ENCODE measurements at regions not wholly inside any gene's neighbourhood (a gene's known extent, or its start where the extent isn't known, plus 50 kb on each side); places are given as distances from the start of the nearest gene placed in this dataset.

DNA sequence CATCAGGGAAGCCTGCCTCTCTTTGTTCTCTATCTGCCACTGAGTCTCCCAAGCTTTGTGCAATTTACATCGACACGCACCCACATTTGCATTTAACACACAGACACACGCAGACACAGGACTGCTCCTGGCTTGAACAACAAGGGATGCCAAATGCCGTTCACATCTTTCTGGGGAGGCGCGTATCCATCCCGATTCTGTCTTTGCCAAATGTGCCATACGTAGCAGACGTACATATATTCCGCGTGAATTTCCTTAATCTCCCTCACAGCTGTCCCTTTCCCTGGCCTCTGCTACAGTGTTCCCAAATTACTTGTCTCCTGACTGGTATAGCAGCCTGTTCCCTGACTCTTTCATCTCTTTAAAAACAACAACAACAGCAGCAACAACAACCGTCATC is 409.5 kb downstream of the MIAT start:
- Histone ChIP-seq H3K4me1 (peaks cover 0 to 3% (median 0%) of the 10 kb centered on the region in 4 donors), H3K9me3 (no peaks in the 10 kb centered on the region), H3K27me3 (peaks cover 0 to 50% (median 3%) of the 10 kb centered on the region in 3 donors), H3K36me3 (no peaks in the 10 kb centered on the region), H3K27ac (no peak overlapping the region), H3K4me3 (no peak overlapping the region)
- TF ChIP-seq POLR2A (IDR thresholded peaks at IDR 0.05) (no peak), POLR2AphosphoS5 (IDR thresholded peaks at IDR 0.05) (no peak), EP300 (IDR thresholded peaks at IDR 0.05) (no peak)
- TF ChIP-seq, protein P1, sequence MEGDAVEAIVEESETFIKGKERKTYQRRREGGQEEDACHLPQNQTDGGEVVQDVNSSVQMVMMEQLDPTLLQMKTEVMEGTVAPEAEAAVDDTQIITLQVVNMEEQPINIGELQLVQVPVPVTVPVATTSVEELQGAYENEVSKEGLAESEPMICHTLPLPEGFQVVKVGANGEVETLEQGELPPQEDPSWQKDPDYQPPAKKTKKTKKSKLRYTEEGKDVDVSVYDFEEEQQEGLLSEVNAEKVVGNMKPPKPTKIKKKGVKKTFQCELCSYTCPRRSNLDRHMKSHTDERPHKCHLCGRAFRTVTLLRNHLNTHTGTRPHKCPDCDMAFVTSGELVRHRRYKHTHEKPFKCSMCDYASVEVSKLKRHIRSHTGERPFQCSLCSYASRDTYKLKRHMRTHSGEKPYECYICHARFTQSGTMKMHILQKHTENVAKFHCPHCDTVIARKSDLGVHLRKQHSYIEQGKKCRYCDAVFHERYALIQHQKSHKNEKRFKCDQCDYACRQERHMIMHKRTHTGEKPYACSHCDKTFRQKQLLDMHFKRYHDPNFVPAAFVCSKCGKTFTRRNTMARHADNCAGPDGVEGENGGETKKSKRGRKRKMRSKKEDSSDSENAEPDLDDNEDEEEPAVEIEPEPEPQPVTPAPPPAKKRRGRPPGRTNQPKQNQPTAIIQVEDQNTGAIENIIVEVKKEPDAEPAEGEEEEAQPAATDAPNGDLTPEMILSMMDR (IDR thresholded peaks at IDR 0.05): no peak
- no peak for DNase-seq
- intact Hi-C loops (cut with DNase I; ENCODE audit: low total_unique reads): no loop called here
- 81 to 89% (median 87%) methylated on average over 12 of the region's 12 CpGs for WGBS, 5 donors

DNA sequence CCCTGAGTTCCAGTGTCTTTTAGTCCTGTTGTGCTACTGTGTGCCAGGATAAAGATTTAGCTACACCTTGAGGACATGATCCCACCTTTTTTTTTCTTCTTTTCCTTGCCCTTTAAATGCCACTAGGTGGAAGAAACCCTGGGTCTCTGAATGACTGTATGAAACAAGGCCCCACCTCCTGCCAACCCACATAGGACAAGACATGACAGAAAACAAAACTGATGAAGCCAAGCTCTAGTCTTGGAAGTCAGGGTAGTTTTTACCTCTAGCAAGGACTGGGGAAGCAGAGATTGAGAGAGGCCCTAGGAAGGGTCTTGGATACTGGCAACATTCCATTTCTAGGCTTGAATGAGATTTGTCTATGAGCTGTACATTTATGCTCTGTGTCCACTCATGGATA is 410.7 kb downstream of the MIAT start:
- TF ChIP-seq POLR2AphosphoS5 (IDR thresholded peaks at IDR 0.05) (no peak), POLR2A (IDR thresholded peaks at IDR 0.05) (no peak), EP300 (IDR thresholded peaks at IDR 0.05) (no peak)
- TF ChIP-seq, protein P1 (IDR thresholded peaks at IDR 0.05): no peak
- intact Hi-C loops (cut with DNase I; ENCODE audit: low total_unique reads): no loop called here

DNA sequence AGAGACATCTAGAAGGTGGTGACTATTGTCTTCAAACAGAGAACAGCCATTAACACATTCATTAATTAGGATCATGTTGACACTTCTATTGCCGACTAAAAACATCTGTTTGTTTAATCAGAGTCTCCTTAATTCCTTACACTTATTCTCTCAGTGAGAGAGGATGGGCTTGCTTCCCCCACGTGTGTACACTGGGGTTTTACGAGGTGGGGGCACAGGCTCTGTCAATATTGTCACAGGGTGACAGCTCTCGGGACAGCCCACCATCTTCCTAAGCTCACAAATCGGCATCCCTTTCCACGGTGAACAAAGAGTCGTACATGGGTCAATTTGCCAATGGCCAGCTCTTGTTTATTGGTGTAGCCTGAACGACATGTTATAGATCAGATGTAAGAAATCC is 413.2 kb downstream of the MIAT start:
- TF ChIP-seq, protein P1 (IDR thresholded peaks at IDR 0.05): no peak
- no peak for TF ChIP-seq POLR2A (IDR thresholded peaks at IDR 0.05)
- no peak for TF ChIP-seq POLR2AphosphoS5 (IDR thresholded peaks at IDR 0.05)
- TF ChIP-seq EP300 (IDR thresholded peaks at IDR 0.05): no peak
- H3K27ac ChIP-seq: no peak overlapping the region
- 19 to 45% (median 23%) methylated on average over 8 of the region's 8 CpGs for WGBS, 5 donors
- H3K4me3 ChIP-seq: no peak overlapping the region
- intact Hi-C loops (cut with DNase I; ENCODE audit: low total_unique reads): no loop called here
- no peak for DNase-seq
- H3K27me3 ChIP-seq: peaks cover 0 to 43% (median under 1%) of the 10 kb centered on the region in 3 donors
- no peaks in the 10 kb centered on the region for H3K4me1 ChIP-seq
- no peaks in the 10 kb centered on the region for H3K36me3 ChIP-seq
- no peaks in the 10 kb centered on the region for H3K9me3 ChIP-seq

More for the DNA sequence above, 410.7 kb downstream of the MIAT start:
- H3K27me3 ChIP-seq: peaks cover 0 to 44% (median 3%) of the 10 kb centered on the region in 3 donors
- H3K9me3 ChIP-seq: no peaks in the 10 kb centered on the region
- no peak overlapping the region for H3K4me3 ChIP-seq
- no peak for DNase-seq
- no peak overlapping the region for H3K27ac ChIP-seq
- H3K36me3 ChIP-seq: no peaks in the 10 kb centered on the region
- H3K4me1 ChIP-seq: peaks cover 0 to 3% (median 0%) of the 10 kb centered on the region in 4 donors

DNA sequence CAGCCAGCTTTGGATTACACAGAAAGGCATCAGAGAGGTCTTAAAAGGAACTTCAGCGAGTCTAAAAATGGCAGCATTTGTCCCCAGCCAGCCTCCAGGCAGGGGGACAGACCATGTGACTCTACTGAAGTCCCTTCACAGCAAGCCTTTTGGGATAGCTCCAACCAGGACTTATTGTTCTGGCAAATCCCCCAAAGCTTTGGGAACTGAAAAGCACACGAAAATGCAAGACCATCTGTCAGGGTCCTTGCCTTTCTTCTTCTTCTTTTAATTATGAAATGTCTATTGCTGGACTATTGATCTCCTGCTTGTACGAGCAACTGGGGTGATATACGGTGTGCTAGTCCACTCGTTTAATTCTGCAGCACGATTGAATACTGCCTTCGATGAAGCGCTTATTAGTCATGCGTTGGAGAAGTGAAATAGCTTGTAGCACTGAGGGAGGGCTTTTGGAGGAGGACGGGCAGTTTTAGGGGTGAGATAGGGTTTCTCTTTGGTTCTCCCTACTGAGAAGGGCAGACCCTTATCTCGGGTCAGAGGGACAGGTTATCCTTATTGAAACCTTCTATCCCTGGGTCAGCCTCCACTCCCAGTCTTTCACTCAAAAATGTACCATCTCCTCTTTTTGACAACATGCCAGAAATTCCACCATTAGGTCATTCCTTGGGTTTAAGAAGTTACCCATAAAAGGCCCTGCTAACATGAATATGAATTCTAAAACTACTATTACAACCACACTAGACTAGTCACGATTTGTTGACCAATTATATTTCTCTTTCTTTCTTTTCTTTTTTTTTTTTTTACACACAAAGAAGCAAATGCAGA is 416.4 kb downstream of the MIAT start:
- TF ChIP-seq POLR2A (IDR thresholded peaks at IDR 0.05) (no peak), EP300 (IDR thresholded peaks at IDR 0.05) (no peak), POLR2AphosphoS5 (IDR thresholded peaks at IDR 0.05) (no peak)
- TF ChIP-seq, protein P1 (IDR thresholded peaks at IDR 0.05): no peak
- 60 to 70% (median 68%) methylated on average over 12 of the region's 12 CpGs for WGBS, 5 donors
- no peak overlapping the region for H3K27ac ChIP-seq
- no peaks in the 10 kb centered on the region for H3K36me3 ChIP-seq
- peaks cover 0 to 47% (median 0%) of the 10 kb centered on the region in 3 donors for H3K27me3 ChIP-seq
- intact Hi-C loops (cut with DNase I; ENCODE audit: low total_unique reads): no loop called here
- H3K4me3 ChIP-seq: no peak overlapping the region
- DNase-seq: no peak
- H3K4me1 ChIP-seq: no peaks in the 10 kb centered on the region
- H3K9me3 ChIP-seq: no peaks in the 10 kb centered on the region

Measured in stomach (tissue), 8 donors.